ENCODE measurements at regions not wholly inside any gene's neighbourhood (a gene's known extent, or its start where the extent isn't known, plus 50 kb on each side); places are given as distances from the start of the nearest gene placed in this dataset.

- no peak for DNase-seq
Measured at GRCh38 chr2:42856106-42856860, 63.9 kb upstream of the HAAO start.

- no peak for DNase-seq
Measured at GRCh38 chr2:42855221-42855970, 63.0 kb upstream of the HAAO start.

- peak; percentile 63 for DNase-seq
Measured at GRCh38 chr2:42854207-42854818, 61.9 kb upstream of the HAAO start.

- DNase-seq: no peak
Measured at GRCh38 chr2:42853549-42854206, 61.3 kb upstream of the HAAO start.

GRCh38 chr2:42852798-42853197, 60.4 kb upstream of the HAAO start:
- DNase-seq: no peak

- DNase-seq: no peak
Measured at GRCh38 chr2:42851740-42852250, 59.4 kb upstream of the HAAO start.

GRCh38 chr2:42851186-42851585, 58.8 kb upstream of the HAAO start:
- no peak for DNase-seq

GRCh38 chr2:42850016-42850805, 57.8 kb upstream of the HAAO start:
- DNase-seq: no peak

GRCh38 chr2:42849311-42849710, 56.9 kb upstream of the HAAO start:
- no peak for DNase-seq

GRCh38 chr2:42848726-42849290, 56.4 kb upstream of the HAAO start:
- DNase-seq: no peak

- no peak for DNase-seq
Measured at GRCh38 chr2:42848265-42848664, 55.9 kb upstream of the HAAO start.

- no peak for DNase-seq
Measured at GRCh38 chr2:42847596-42848151, 55.3 kb upstream of the HAAO start.

- DNase-seq: no peak
Measured at GRCh38 chr2:42846932-42847595, 54.7 kb upstream of the HAAO start.

- no peak for DNase-seq
Measured at GRCh38 chr2:42846026-42846425, 53.6 kb upstream of the HAAO start.

GRCh38 chr2:42844901-42845821, 52.8 kb upstream of the HAAO start:
- DNase-seq: no peak

GRCh38 chr2:42844366-42844765, 52.0 kb upstream of the HAAO start:
- DNase-seq: no peak

- no peak for DNase-seq
Measured at GRCh38 chr2:42843611-42844010, 51.2 kb upstream of the HAAO start.

- no peak for DNase-seq
Measured at GRCh38 chr2:42843131-42843530, 50.7 kb upstream of the HAAO start.

- no peak for DNase-seq
Measured at GRCh38 chr2:42842466-42842865, 50.1 kb upstream of the HAAO start.

Data from muscle of arm (tissue), 1 donor.